ENCODE measurements at regions not wholly inside any gene's neighbourhood (a gene's known extent, or its start where the extent isn't known, plus 50 kb on each side); places are given as distances from the start of the nearest gene placed in this dataset.

- TF ChIP-seq CTCF (IDR thresholded peaks at IDR 0.05) (no peak), POLR2A (IDR thresholded peaks at IDR 0.05) (no peak)
Measured at GRCh38 chr17:70888324-70888723, 719.0 kb downstream of the KCNJ2 start.

Data from Peyer's patch (tissue), 4 donors.